ENCODE measurements at regions not wholly inside any gene's neighbourhood (a gene's known extent, or its start where the extent isn't known, plus 50 kb on each side); places are given as distances from the start of the nearest gene placed in this dataset.
"Not testable (repeated sequence)": the region's sequence is repeated elsewhere in the genome, so short reads cannot be mapped to it uniquely, and the experiment has no call there.

DNA sequence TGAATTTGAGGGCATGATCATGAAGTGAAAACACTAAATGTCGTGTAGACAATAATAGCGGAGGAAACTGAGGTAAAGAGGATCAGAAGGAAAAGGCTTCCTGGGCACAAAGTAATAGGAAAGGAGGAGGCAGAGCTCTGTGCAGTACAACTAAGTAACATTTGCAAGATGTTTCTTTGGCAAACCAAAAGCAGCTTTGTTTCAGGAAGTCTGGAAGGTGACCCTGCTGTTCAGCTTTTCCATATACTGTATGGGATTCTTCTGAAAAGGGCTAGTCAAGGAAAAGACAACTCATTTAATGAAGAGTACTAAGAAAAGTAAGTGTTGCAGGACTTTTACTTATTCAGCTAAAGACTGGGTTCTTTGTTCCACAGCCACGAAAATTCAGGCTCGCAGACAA is 463.1 kb downstream of the PCDH7 start:
- Histone ChIP-seq H3K4me3 (ENCODE audit: low read depth, low read length) (no peak overlapping the region), H3K9me3 (ENCODE audit: control insufficient read depth, insufficient read depth, low read depth, low read length) (peaks cover 15% of the 10 kb centered on the region), H3K27me3 (ENCODE audit: control insufficient read depth, insufficient read depth, low read length) (no peaks in the 10 kb centered on the region), H3K27ac (ENCODE audit: low read depth, low read length) (no peak overlapping the region), H3K4me1 (ENCODE audit: control insufficient read depth, insufficient read depth, low read length) (no peaks in the 10 kb centered on the region), H3K9ac (ENCODE audit: low read length) (no peak overlapping the region), H3K36me3 (ENCODE audit: control insufficient read depth, insufficient read depth, low read length) (no peaks in the 10 kb centered on the region)

DNA sequence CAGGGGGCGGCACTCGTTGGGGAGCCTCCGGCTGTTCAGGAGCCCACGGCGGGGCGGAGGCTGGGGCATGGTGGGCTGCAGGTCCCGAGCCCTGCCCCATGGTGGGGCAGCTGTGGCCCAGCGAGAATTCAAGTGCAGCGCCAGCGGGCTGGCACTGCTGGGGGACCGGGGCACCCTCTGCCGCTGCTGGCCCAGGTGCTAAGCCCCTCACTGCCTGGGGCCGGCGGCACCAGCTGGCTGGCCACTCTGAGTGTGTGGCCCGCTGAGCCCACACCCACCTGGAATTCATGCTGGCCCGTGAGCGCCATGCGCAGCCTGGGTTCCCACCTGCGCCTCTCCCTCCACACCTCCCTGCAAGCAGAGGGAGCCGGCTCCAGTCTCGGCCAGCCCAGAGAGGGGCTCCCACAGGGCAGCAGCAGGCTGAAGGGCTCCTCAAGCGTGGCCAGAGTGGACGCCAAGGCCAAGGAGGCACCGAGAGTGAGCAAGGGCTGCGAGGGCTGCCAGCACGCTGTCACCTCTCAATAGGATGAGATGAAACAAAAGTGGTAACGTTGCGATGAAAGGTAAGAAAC is 464.9 kb downstream of the PCDH7 start:
- Histone ChIP-seq H3K9me3 (ENCODE audit: control insufficient read depth, insufficient read depth, low read depth, low read length) (peaks cover 15% of the 10 kb centered on the region), H3K4me1 (ENCODE audit: control insufficient read depth, insufficient read depth, low read length) (no peaks in the 10 kb centered on the region), H3K4me3 (ENCODE audit: low read depth, low read length) (no peak overlapping the region), H3K9ac (ENCODE audit: low read length) (no peak overlapping the region), H3K27me3 (ENCODE audit: control insufficient read depth, insufficient read depth, low read length) (no peaks in the 10 kb centered on the region), H3K36me3 (ENCODE audit: control insufficient read depth, insufficient read depth, low read length) (no peaks in the 10 kb centered on the region), H3K27ac (ENCODE audit: low read depth, low read length) (no peak overlapping the region)

DNA sequence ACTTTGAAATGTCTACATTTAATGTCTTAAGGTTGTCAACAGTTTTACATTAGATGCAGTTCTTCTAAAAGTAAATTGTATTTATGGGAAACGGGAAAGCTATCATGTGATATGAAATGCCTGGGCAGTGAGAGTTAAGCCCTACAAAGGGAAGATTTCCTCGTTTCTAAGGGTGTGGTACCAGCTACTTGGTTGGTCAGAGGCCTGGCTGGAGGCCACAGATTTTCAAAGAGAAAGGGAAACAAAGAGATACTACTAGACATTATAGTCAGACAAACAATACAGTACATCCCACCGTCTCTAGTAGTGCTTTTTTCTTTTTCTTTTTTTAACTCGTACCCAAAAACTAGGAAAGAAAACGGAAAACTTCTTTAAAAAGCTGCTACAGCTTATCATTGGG is 467.8 kb downstream of the PCDH7 start:
- peaks cover 15% of the 10 kb centered on the region for H3K9me3 ChIP-seq (ENCODE audit: control insufficient read depth, insufficient read depth, low read depth, low read length)
- no peaks in the 10 kb centered on the region for H3K4me1 ChIP-seq (ENCODE audit: control insufficient read depth, insufficient read depth, low read length)
- H3K36me3 ChIP-seq (ENCODE audit: control insufficient read depth, insufficient read depth, low read length): no peaks in the 10 kb centered on the region
- H3K27ac ChIP-seq (ENCODE audit: low read depth, low read length): no peak overlapping the region
- H3K27me3 ChIP-seq (ENCODE audit: control insufficient read depth, insufficient read depth, low read length): no peaks in the 10 kb centered on the region
- no peak overlapping the region for H3K9ac ChIP-seq (ENCODE audit: low read length)
- no peak overlapping the region for H3K4me3 ChIP-seq (ENCODE audit: low read depth, low read length)

DNA sequence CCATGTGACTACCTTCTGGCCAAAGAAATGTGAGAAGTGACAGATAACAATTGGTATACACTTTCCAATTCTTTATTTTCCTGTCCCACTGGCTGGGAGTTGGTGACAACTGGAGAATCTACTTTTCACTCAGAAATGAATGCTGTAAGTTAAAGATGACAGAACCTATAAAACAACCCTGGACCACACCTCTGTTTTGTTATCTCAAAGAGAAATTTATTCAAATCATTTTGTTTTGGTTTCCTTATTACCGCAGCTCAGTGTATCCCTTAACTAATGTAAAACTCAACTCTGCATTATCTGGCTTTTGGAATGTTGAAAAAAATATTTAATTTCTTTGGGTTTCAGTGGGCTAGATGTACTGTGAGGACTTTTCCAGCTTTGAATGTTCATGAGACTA is 469.8 kb downstream of the PCDH7 start:
- Histone ChIP-seq H3K27me3 (ENCODE audit: control insufficient read depth, insufficient read depth, low read length) (no peaks in the 10 kb centered on the region), H3K4me3 (ENCODE audit: low read depth, low read length) (no peak overlapping the region), H3K27ac (ENCODE audit: low read depth, low read length) (no peak overlapping the region), H3K9ac (ENCODE audit: low read length) (no peak overlapping the region), H3K36me3 (ENCODE audit: control insufficient read depth, insufficient read depth, low read length) (no peaks in the 10 kb centered on the region), H3K9me3 (ENCODE audit: control insufficient read depth, insufficient read depth, low read depth, low read length) (peaks cover 13% of the 10 kb centered on the region), H3K4me1 (ENCODE audit: control insufficient read depth, insufficient read depth, low read length) (no peaks in the 10 kb centered on the region)

DNA sequence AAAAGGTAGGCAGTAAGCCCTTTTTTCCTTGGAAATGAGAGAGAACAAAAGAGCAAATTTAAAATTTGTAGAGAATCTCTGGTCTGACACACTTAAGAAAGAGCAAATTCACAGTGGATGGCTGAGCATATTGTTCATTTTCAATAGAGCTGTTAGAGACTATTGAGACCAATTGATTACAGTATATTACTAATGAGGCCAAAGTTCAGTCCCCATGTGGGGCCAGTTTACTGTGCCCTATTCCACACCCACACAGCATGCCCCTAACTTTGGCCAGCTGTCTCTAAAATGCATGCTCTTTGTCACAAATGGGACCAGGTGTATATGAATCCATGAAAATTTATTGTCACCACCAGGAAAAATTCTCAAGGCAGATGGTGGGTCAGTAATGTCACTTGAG is 470.5 kb downstream of the PCDH7 start:
- Histone ChIP-seq H3K4me1 (ENCODE audit: control insufficient read depth, insufficient read depth, low read length) (no peaks in the 10 kb centered on the region), H3K27me3 (ENCODE audit: control insufficient read depth, insufficient read depth, low read length) (no peaks in the 10 kb centered on the region), H3K36me3 (ENCODE audit: control insufficient read depth, insufficient read depth, low read length) (no peaks in the 10 kb centered on the region), H3K4me3 (ENCODE audit: low read depth, low read length) (no peak overlapping the region), H3K9me3 (ENCODE audit: control insufficient read depth, insufficient read depth, low read depth, low read length) (peaks cover 5% of the 10 kb centered on the region; the same call in 1 of the 2 replicates), H3K9ac (ENCODE audit: low read length) (no peak overlapping the region), H3K27ac (ENCODE audit: low read depth, low read length) (no peak overlapping the region)

DNA sequence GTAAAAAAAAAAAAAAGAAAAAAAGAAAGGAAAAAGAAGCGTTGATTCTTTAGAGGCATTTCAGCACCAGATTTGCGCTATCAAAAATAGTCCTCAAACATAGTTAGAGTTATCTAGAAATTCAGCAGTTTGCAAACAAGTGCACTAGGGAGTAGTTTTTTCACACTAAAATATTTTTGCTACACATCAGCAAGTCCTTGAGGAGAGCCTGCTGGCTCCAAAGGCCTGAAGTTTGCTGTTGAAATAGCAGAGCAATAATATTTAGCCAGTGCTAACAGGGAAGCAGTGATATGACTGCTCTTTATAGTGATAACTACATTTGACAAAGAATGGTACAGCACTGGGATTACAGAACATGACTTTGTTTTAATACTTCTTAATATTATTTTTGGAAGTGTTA is 472.2 kb downstream of the PCDH7 start:
- Histone ChIP-seq H3K27ac (ENCODE audit: low read depth, low read length) (no peak overlapping the region), H3K9ac (ENCODE audit: low read length) (no peak overlapping the region)

DNA sequence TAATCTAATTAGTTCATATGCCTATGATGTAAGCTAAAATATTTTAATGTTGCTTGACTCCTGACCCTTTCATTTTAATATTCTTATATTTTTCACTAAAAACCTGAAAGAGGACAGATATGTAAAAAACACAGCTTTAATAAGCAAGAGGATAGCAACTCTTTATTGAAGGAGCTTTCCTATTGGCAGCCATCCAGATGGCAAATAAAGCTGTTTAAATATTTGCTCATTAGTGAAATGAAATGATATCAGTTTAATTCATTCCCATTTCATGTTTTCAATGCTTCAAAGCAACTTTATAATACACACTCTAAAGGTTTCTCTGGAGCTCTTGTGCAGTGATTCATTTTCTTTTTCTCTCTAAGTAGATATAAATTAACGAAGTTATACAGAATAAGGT is 473.4 kb downstream of the PCDH7 start:
- Histone ChIP-seq H3K27ac (ENCODE audit: low read depth, low read length) (no peak overlapping the region), H3K4me3 (ENCODE audit: low read depth, low read length) (no peak overlapping the region), H3K27me3 (ENCODE audit: control insufficient read depth, insufficient read depth, low read length) (no peaks in the 10 kb centered on the region), H3K36me3 (ENCODE audit: control insufficient read depth, insufficient read depth, low read length) (no peaks in the 10 kb centered on the region), H3K9me3 (ENCODE audit: control insufficient read depth, insufficient read depth, low read depth, low read length) (peaks cover 8% of the 10 kb centered on the region; the same call in 1 of the 2 replicates), H3K9ac (ENCODE audit: low read length) (no peak overlapping the region), H3K4me1 (ENCODE audit: control insufficient read depth, insufficient read depth, low read length) (no peaks in the 10 kb centered on the region)

More for the DNA sequence above, 472.2 kb downstream of the PCDH7 start:
- H3K4me3 ChIP-seq (ENCODE audit: low read depth, low read length): no peak overlapping the region
- no peaks in the 10 kb centered on the region for H3K36me3 ChIP-seq (ENCODE audit: control insufficient read depth, insufficient read depth, low read length)
- no peaks in the 10 kb centered on the region for H3K4me1 ChIP-seq (ENCODE audit: control insufficient read depth, insufficient read depth, low read length)
- no peaks in the 10 kb centered on the region for H3K27me3 ChIP-seq (ENCODE audit: control insufficient read depth, insufficient read depth, low read length)
- peaks cover under 1% of the 10 kb centered on the region; the same call in 1 of the 2 replicates for H3K9me3 ChIP-seq (ENCODE audit: control insufficient read depth, insufficient read depth, low read depth, low read length)

DNA sequence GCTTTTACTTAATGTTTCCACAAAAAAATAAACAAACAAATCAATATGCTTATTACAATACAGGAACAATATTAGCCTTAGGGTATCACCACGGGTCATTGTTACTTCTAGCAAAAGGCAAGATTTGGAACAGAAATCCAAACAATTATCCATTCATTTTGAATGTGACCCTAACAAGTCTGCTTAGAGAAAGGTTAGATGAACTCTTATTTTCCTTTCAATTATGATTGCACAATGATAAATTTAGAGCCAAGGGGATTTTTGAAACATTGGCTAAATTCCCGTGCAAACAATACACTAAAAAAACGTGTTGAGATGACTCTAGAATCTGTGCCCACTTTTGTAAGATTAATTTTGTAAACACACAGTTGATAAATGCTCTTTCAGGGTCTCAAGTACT is 474.7 kb downstream of the PCDH7 start:
- Histone ChIP-seq H3K4me1 (ENCODE audit: control insufficient read depth, insufficient read depth, low read length) (no peaks in the 10 kb centered on the region), H3K4me3 (ENCODE audit: low read depth, low read length) (no peak overlapping the region), H3K27ac (ENCODE audit: low read depth, low read length) (no peak overlapping the region), H3K36me3 (ENCODE audit: control insufficient read depth, insufficient read depth, low read length) (no peaks in the 10 kb centered on the region), H3K9ac (ENCODE audit: low read length) (no peak overlapping the region), H3K27me3 (ENCODE audit: control insufficient read depth, insufficient read depth, low read length) (no peaks in the 10 kb centered on the region), H3K9me3 (ENCODE audit: control insufficient read depth, insufficient read depth, low read depth, low read length) (peaks cover 17% of the 10 kb centered on the region)

DNA sequence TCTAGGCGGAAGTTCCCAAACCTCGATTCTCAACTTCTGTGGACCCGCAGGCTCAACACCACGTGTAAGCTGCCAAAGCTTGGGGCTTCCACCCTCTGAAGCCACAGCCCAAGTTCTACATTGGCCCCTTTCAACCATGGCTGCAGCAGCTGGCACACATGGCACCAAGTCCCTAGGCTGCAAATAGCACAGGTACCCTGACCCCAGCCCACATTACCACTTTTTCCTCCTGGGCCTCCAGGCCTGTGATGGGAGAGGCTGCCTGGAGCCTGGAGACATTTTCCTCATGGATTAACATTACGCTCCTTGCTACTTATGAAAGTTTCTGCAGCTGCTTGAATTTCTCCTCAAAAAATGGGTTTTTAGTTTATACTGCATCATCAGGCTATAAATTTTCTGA is 479.5 kb downstream of the PCDH7 start:
- peaks cover 26% of the 10 kb centered on the region for H3K9me3 ChIP-seq (ENCODE audit: control insufficient read depth, insufficient read depth, low read depth, low read length)
- H3K9ac ChIP-seq (ENCODE audit: low read length): no peak overlapping the region
- no peaks in the 10 kb centered on the region for H3K4me1 ChIP-seq (ENCODE audit: control insufficient read depth, insufficient read depth, low read length)
- H3K36me3 ChIP-seq (ENCODE audit: control insufficient read depth, insufficient read depth, low read length): no peaks in the 10 kb centered on the region
- no peak overlapping the region for H3K27ac ChIP-seq (ENCODE audit: low read depth, low read length)
- no peak overlapping the region for H3K4me3 ChIP-seq (ENCODE audit: low read depth, low read length)
- no peaks in the 10 kb centered on the region for H3K27me3 ChIP-seq (ENCODE audit: control insufficient read depth, insufficient read depth, low read length)

DNA sequence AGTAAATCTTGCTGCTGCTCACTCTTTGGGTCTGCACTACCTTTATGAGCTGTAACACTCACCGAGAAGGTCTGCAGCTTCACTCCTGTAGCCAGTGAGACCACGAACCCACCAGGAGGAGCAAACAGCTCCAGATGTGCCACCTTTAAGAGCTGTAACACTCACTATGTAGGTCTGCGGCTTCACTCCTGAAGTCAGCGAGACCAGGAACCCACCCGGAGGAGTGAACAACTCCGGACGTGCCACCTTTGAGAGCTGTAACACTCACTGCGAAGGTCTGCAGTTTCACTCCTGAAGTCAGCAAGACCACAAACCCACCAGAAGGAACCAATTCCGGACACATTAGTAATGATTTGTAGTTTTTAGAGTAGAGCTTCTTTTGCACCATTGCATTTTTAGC is 481.9 kb downstream of the PCDH7 start:
- peaks cover 26% of the 10 kb centered on the region for H3K9me3 ChIP-seq (ENCODE audit: control insufficient read depth, insufficient read depth, low read depth, low read length)
- not testable (repeated sequence) for H3K9ac ChIP-seq (ENCODE audit: low read length); H3K27me3 ChIP-seq (ENCODE audit: control insufficient read depth, insufficient read depth, low read length); H3K27ac ChIP-seq (ENCODE audit: low read depth, low read length); H3K36me3 ChIP-seq (ENCODE audit: control insufficient read depth, insufficient read depth, low read length); H3K4me3 ChIP-seq (ENCODE audit: low read depth, low read length); H3K4me1 ChIP-seq (ENCODE audit: control insufficient read depth, insufficient read depth, low read length)

DNA sequence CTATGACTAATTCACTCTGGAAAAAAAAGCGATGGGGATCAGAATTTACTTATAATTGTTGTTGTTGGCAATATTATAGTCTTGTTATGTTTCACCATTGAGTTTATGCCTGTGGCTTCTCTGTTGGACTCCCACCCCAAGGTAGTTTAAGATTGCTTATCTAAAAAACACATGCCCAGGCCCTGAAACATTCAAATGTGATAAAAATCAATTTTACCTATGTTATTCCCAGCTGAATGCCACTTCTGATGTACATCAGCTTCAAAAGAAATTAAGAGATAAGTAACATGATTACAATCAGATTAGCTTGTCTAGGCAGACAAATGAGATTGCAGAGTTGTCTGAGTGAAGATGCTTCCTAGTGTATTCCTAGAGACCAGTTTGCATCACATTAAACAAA is 484.7 kb downstream of the PCDH7 start:
- no peaks in the 10 kb centered on the region for H3K4me1 ChIP-seq (ENCODE audit: control insufficient read depth, insufficient read depth, low read length)

DNA sequence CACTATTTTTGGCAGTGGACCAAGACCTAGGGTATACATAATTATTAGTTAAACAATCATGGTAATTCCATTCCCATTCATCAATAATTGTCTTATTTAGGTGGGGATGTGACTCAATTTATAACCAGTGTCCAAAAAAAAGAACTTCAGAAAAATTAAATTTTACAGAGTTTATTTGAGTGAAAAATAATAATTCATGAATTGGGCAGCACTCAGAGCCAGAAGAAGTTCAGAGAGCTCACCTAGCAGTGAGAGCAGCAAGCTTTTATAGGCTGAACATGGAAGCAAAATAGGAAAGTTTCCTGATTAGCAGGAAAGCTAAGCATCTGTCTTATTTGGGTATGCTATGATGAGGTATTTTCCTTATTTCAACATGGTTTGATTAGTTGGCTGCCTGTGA is 500.8 kb downstream of the PCDH7 start:
- Histone ChIP-seq H3K36me3 (ENCODE audit: control insufficient read depth, insufficient read depth, low read length) (no peaks in the 10 kb centered on the region), H3K9me3 (ENCODE audit: control insufficient read depth, insufficient read depth, low read depth, low read length) (peaks cover 1% of the 10 kb centered on the region; the same call in 1 of the 2 replicates), H3K4me3 (ENCODE audit: low read depth, low read length) (no peak overlapping the region), H3K9ac (ENCODE audit: low read length) (no peak overlapping the region), H3K27ac (ENCODE audit: low read depth, low read length) (no peak overlapping the region), H3K27me3 (ENCODE audit: control insufficient read depth, insufficient read depth, low read length) (no peaks in the 10 kb centered on the region), H3K4me1 (ENCODE audit: control insufficient read depth, insufficient read depth, low read length) (no peaks in the 10 kb centered on the region)

More for the DNA sequence above, 484.7 kb downstream of the PCDH7 start:
- Histone ChIP-seq H3K27ac (ENCODE audit: low read depth, low read length) (no peak overlapping the region), H3K36me3 (ENCODE audit: control insufficient read depth, insufficient read depth, low read length) (no peaks in the 10 kb centered on the region), H3K27me3 (ENCODE audit: control insufficient read depth, insufficient read depth, low read length) (no peaks in the 10 kb centered on the region), H3K9me3 (ENCODE audit: control insufficient read depth, insufficient read depth, low read depth, low read length) (peaks cover 9% of the 10 kb centered on the region; the same call in 1 of the 2 replicates), H3K9ac (ENCODE audit: low read length) (no peak overlapping the region), H3K4me3 (ENCODE audit: low read depth, low read length) (no peak overlapping the region)
